PC-9 (cell line): ENCODE measurements at regions not wholly inside any gene's neighbourhood (a gene's known extent, or its start where the extent isn't known, plus 50 kb on each side); places are given as distances from the start of the nearest gene placed in this dataset.

Experiments used
- CTCF ChIP-seq: fragments of 200-600 bp; sonication (generic); conservative IDR thresholded peaks from 2 replicates; pipeline ENCODE4 v1.6.1; 2017; ENCODE audit warnings: mixed run types, antibody characterized with exemption, mild to moderate bottlenecking, moderate library complexity
- EZH2 ChIP-seq: fragments of 200-600 bp; sonication (generic); IDR thresholded peaks from 2 replicates; pipeline ENCODE4 v1.8.0; 2017; ENCODE audit warnings: antibody characterized with exemption, low read depth

- no peak for TF ChIP-seq CTCF
- TF ChIP-seq EZH2 = no peak
These were observed 583.4 kb upstream of the SLITRK5 start for GRCh38 chr13:87087741-87088140.
